PC-3 (cell line): ENCODE measurements at regions not wholly inside any gene's neighbourhood (a gene's known extent, or its start where the extent isn't known, plus 50 kb on each side); places are given as distances from the start of the nearest gene placed in this dataset.

ENCODE experiments used
- EZH2 ChIP-seq: fragments of 300-600 bp; sonication (generic); IDR thresholded peaks from one replicate; pipeline ENCODE4 v1.6.1; 2017; ENCODE audit warnings: antibody characterized with exemption, mild to moderate bottlenecking, low read length; ENCODE audit not compliant: unreplicated experiment
- TF ChIP-seq, protein P1 (sequence below): fragments of 300-600 bp; sonication (generic); conservative IDR thresholded peaks from 2 replicates; pipeline ENCODE4 v1.5.1; 2017; ENCODE audit warnings: antibody characterized with exemption, low read depth, mild to moderate bottlenecking, low read length

DNA sequence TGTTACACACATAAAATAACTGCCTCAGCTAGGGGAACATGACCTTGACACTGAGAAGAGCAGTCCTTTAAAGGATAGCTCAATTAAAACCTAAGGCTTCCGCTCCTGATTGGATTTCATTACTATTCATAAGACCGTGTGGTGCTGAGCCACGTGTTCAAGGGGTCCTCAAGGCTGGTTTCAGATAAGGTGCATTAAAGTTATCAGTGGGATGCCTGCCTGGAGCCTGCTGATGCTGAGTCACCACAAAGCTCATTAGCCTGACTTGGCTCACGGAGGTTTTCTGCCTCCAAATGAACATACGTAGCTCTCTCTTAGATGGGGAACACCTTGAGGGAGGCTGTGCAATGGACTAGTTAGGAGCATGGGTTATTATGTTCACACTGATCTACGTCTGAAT lies 518.9 kb downstream of the TDRD15 start:
- TF ChIP-seq, protein P1, sequence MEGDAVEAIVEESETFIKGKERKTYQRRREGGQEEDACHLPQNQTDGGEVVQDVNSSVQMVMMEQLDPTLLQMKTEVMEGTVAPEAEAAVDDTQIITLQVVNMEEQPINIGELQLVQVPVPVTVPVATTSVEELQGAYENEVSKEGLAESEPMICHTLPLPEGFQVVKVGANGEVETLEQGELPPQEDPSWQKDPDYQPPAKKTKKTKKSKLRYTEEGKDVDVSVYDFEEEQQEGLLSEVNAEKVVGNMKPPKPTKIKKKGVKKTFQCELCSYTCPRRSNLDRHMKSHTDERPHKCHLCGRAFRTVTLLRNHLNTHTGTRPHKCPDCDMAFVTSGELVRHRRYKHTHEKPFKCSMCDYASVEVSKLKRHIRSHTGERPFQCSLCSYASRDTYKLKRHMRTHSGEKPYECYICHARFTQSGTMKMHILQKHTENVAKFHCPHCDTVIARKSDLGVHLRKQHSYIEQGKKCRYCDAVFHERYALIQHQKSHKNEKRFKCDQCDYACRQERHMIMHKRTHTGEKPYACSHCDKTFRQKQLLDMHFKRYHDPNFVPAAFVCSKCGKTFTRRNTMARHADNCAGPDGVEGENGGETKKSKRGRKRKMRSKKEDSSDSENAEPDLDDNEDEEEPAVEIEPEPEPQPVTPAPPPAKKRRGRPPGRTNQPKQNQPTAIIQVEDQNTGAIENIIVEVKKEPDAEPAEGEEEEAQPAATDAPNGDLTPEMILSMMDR: no peak
- no peak for TF ChIP-seq EZH2
